Esophagus muscularis mucosa (tissue), 4 donors: ENCODE measurements at regions not wholly inside any gene's neighbourhood (a gene's known extent, or its start where the extent isn't known, plus 50 kb on each side); places are given as distances from the start of the nearest gene placed in this dataset.

Experiments
- DNase-seq: peaks from one replicate; pipeline ENCODE4 v3.0.0-alpha.2; 2017; ENCODE audit errors: extremely low spot score
- H3K27ac ChIP-seq, 4 donors: fragments of 200-600 bp; sonication (generic); replicated peaks in 1 of 4; 1 replicate in 3 of 4; 2 replicates in 1 of 4; pipeline ENCODE4 v1.5.1; 2016 to 2019; ENCODE audit warnings: mild to moderate bottlenecking in 1 of 4
- H3K27me3 ChIP-seq, 4 donors: fragments of 200-600 bp; sonication (generic); one replicate each; pipeline versions ENCODE4 v1.5.1 to v1.6.0; 2016 to 2019
- H3K36me3 ChIP-seq, 4 donors: fragments of 200-600 bp; sonication (generic); one replicate each; pipeline ENCODE4 v1.5.1; 2016 to 2019
- H3K4me1 ChIP-seq, 4 donors: fragments of 200-600 bp; sonication (generic); one replicate each; pipeline ENCODE4 v1.5.1; 2016 to 2019
- H3K4me3 ChIP-seq, 4 donors: fragments of 200-600 bp; sonication (generic); 1 replicate in 2 of 4; 2 replicates in 2 of 4; pipeline ENCODE4 v1.5.1; 2016 to 2019; ENCODE audit warnings: mild to moderate bottlenecking in 4 of 4, moderate library complexity in 1 of 4
- H3K9me3 ChIP-seq, 4 donors: fragments of 200-600 bp; sonication (generic); 1 replicate in 3 of 4; 2 replicates in 1 of 4; pipeline ENCODE4 v1.5.1; 2016 to 2019
- EP300 ChIP-seq: sonication (generic); formaldehyde crosslinking; IDR thresholded peaks from one replicate; pipeline ENCODE4 v1.6.1; 2017; ENCODE audit warnings: antibody characterized with exemption
- POLR2A ChIP-seq: fragments of 450-650 bp; IDR thresholded peaks from one replicate; pipeline ENCODE4 v1.6.1; 2017; ENCODE audit warnings: antibody characterized with exemption, moderate library complexity, mild to moderate bottlenecking, low read depth
- POLR2AphosphoS5 ChIP-seq, 2 donors: sonication (generic); formaldehyde crosslinking; IDR thresholded peaks; one replicate each; pipeline ENCODE4 v1.6.1; 2017; ENCODE audit warnings: antibody characterized with exemption in 2 of 2
- WGBS: methylation state at CpG from one replicate; pipeline ENCODE4 v1.1.5; 2018; 5-methylcytosine and 5-hydroxymethylcytosine counted together
- intact Hi-C: fragments of 100-400 bp; cut with DNase I; formaldehyde crosslinking; loops from one replicate; pipeline ENCODE4 v1.15.1; 2023
- small RNA-seq, 3 donors: library from RNA; depleted of rRNA; stranded (forward); fragments of <200 nt; gene quantifications; one replicate each; pipeline ENCODE3, GENCODE V24; 2016
- TF ChIP-seq, protein P1 (sequence below), 3 experiments: fragments of 200-600 bp in 2 of 3; fragments of 450-650 bp in 1 of 3; sonication (generic) in 2 of 3; IDR thresholded peaks; one replicate each; pipeline ENCODE4 v1.5.1; 2017 to 2019; ENCODE audit warnings: antibody characterized with exemption in 3 of 3, mild to moderate bottlenecking in 2 of 3, moderate library complexity in 1 of 3

DNA sequence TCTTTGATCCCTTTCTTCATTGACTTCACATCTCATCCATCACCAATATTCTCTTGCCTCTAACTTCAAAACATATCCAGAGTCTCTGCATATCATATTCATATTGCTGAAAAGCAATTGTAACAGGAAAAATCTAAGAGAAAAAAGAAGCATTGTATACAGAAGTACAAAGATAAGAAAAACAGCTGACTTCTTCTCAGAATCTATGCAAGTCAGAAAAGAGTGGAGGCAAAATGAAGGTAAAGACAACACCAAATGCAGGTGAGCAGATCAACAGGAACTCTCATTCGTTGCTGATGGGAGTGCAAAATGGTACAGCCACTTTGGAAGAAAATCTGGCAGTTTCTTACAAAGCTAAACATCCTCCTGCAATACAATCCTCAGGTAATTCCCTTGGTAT lies 155.6 kb downstream of the PHF2 start:
- H3K9me3 ChIP-seq: peaks cover 0 to 44% (median 20%) of the 10 kb centered on the region in 4 donors
- H3K36me3 ChIP-seq: no peaks in the 10 kb centered on the region
- TF ChIP-seq, protein P1, sequence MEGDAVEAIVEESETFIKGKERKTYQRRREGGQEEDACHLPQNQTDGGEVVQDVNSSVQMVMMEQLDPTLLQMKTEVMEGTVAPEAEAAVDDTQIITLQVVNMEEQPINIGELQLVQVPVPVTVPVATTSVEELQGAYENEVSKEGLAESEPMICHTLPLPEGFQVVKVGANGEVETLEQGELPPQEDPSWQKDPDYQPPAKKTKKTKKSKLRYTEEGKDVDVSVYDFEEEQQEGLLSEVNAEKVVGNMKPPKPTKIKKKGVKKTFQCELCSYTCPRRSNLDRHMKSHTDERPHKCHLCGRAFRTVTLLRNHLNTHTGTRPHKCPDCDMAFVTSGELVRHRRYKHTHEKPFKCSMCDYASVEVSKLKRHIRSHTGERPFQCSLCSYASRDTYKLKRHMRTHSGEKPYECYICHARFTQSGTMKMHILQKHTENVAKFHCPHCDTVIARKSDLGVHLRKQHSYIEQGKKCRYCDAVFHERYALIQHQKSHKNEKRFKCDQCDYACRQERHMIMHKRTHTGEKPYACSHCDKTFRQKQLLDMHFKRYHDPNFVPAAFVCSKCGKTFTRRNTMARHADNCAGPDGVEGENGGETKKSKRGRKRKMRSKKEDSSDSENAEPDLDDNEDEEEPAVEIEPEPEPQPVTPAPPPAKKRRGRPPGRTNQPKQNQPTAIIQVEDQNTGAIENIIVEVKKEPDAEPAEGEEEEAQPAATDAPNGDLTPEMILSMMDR (IDR thresholded peaks at IDR 0.05): no peak
- no peak for TF ChIP-seq EP300
- no peak for TF ChIP-seq POLR2A
- TF ChIP-seq POLR2AphosphoS5 (IDR thresholded peaks at IDR 0.05): no peak
- DNase-seq: no peak
- peaks cover 0 to 10% (median 0%) of the 10 kb centered on the region in 4 donors for H3K4me1 ChIP-seq
- WGBS: 57% methylated on average over 1 of the region's 1 CpG
- intact Hi-C loops: no loop called here
- peaks cover 0 to 36% (median 0%) of the 10 kb centered on the region in 4 donors for H3K27me3 ChIP-seq
- H3K4me3 ChIP-seq: no peak overlapping the region
- no peak overlapping the region for H3K27ac ChIP-seq

DNA sequence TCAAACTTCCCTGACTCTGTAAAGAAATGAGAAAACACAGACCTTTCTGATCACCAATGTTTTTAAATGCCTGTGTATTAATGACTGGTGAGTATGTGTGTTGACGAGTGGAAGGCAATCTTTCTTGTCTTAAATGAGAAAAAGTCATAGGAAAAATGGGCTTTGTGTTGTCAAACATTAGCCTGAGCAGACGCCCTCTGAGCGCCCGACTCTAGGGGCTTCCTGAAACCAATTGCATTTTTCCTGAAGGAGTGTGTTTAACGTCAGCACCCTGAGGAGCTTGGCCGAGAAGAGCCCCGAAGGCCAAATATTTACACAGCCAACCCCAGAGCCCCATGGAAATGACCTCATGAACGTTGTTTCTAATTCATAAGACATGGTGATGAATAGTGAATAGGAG lies 154.3 kb downstream of the PHF2 start:
- intact Hi-C loops: no loop called here
- Histone ChIP-seq H3K27ac (no peak overlapping the region), H3K4me1 (peaks cover 0 to 11% (median 0%) of the 10 kb centered on the region in 4 donors), H3K4me3 (no peak overlapping the region), H3K27me3 (peaks cover 0 to 45% (median 0%) of the 10 kb centered on the region in 4 donors), H3K36me3 (no peaks in the 10 kb centered on the region), H3K9me3 (peaks cover 0 to 44% (median 20%) of the 10 kb centered on the region in 4 donors)
- no peak for TF ChIP-seq POLR2AphosphoS5 (IDR thresholded peaks at IDR 0.05)
- TF ChIP-seq, protein P1 (IDR thresholded peaks at IDR 0.05): no peak
- no peak for TF ChIP-seq POLR2A
- no peak for TF ChIP-seq EP300
- 33% methylated on average over 8 of the region's 8 CpGs for WGBS
- DNase-seq: no peak

DNA sequence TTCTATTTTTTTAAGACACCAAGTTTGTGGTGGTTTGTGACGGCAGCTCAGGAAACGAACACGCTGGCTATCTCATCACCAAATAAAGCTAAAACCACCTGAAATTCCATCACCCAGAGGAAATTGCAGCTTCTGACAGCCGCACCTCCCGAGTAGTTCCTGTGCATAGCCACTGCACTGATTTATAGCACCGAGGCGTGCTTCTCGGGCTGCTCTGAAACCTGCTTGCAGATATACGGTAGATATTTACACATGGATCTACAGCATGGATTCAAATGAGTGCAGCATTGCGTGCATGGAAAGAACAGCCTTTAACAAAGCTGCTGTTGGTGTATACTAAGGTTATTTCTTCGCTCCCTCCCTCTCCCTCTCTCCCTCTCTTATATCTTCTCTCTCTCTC lies 153.8 kb downstream of the PHF2 start:
- TF ChIP-seq POLR2A (no peak), EP300 (no peak), POLR2AphosphoS5 (IDR thresholded peaks at IDR 0.05) (no peak)
- TF ChIP-seq, protein P1 (IDR thresholded peaks at IDR 0.05): no peak
- Histone ChIP-seq H3K4me3 (no peak overlapping the region), H3K9me3 (peaks cover 0 to 40% (median 20%) of the 10 kb centered on the region in 4 donors), H3K27ac (no peak overlapping the region), H3K27me3 (peaks cover 0 to 45% (median 0%) of the 10 kb centered on the region in 4 donors), H3K4me1 (peaks cover 0 to 16% (median 0%) of the 10 kb centered on the region in 4 donors), H3K36me3 (no peaks in the 10 kb centered on the region)
- DNase-seq: no peak
- 35% methylated on average over 11 of the region's 11 CpGs for WGBS
- intact Hi-C loops: no loop called here

Small RNA genes in the stretch of these regions (small RNA-seq; reads per million reads assigned to genes)
- 0 reads per million in 3 donors for gene MIR4291
